Transverse colon (tissue), 4 donors: ENCODE measurements at regions not wholly inside any gene's neighbourhood (a gene's known extent, or its start where the extent isn't known, plus 50 kb on each side); places are given as distances from the start of the nearest gene placed in this dataset.

Source experiments
- POLR2A ChIP-seq: fragments of 450-650 bp; IDR thresholded peaks from one replicate; pipeline ENCODE4 v1.6.1; 2016; ENCODE audit warnings: antibody characterized with exemption, mild to moderate bottlenecking, moderate library complexity
- POLR2AphosphoS5 ChIP-seq, 3 donors: sonication (generic); formaldehyde crosslinking; IDR thresholded peaks; one replicate each; pipeline ENCODE4 v1.6.1; 2016; ENCODE audit warnings: antibody characterized with exemption in 3 of 3
- TF ChIP-seq, protein P1 (sequence below), 5 experiments: fragments of 200-600 bp in 3 of 5; fragments of 450-650 bp in 2 of 5; sonication (generic) in 3 of 5; IDR thresholded peaks; 1 replicate in 2 of 5; 2 replicates in 3 of 5; pipeline ENCODE4 v1.5.1; 2016 to 2017; ENCODE audit warnings: antibody characterized with exemption in 5 of 5, inconsistent platforms in 3 of 5, mild to moderate bottlenecking in 2 of 5, moderate library complexity in 1 of 5

DNA sequence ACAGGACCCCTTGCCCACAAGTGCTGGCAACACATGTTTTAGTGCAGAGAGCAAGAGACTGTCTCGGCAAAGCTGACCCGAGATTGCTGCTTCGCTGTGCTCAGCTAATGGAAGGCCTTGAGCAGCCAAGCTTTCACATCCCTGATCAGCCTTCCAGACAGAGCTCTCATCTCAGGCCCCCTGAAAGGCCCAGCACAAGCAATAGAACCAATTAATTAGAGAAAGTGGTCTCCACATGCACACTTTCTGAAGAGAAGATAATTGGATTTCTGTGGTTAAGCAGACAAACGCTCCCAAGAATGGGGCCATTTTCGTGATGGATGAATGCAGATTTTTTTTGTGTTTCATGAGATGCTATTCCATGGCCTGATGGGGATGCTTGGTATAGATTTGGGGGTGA is 174.9 kb downstream of the NSG2 start:
- TF ChIP-seq, protein P1, sequence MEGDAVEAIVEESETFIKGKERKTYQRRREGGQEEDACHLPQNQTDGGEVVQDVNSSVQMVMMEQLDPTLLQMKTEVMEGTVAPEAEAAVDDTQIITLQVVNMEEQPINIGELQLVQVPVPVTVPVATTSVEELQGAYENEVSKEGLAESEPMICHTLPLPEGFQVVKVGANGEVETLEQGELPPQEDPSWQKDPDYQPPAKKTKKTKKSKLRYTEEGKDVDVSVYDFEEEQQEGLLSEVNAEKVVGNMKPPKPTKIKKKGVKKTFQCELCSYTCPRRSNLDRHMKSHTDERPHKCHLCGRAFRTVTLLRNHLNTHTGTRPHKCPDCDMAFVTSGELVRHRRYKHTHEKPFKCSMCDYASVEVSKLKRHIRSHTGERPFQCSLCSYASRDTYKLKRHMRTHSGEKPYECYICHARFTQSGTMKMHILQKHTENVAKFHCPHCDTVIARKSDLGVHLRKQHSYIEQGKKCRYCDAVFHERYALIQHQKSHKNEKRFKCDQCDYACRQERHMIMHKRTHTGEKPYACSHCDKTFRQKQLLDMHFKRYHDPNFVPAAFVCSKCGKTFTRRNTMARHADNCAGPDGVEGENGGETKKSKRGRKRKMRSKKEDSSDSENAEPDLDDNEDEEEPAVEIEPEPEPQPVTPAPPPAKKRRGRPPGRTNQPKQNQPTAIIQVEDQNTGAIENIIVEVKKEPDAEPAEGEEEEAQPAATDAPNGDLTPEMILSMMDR (IDR thresholded peaks at IDR 0.05): no peak
- TF ChIP-seq POLR2A (no peak), POLR2AphosphoS5 (IDR thresholded peaks at IDR 0.05) (no peak)
